HG03521 (cell line): ENCODE measurements at regions not wholly inside any gene's neighbourhood (a gene's known extent, or its start where the extent isn't known, plus 50 kb on each side); places are given as distances from the start of the nearest gene placed in this dataset.
A peak's percentile ranks its signal among the peaks of the same experiment; 100 is the strongest.

Source experiments
- ATAC-seq: cut with Tn5 transposase; IDR thresholded peaks from one replicate; pipeline ENCODE4 v1.9.1; 2021; ENCODE audit warnings: mild to moderate bottlenecking, moderate library complexity; ENCODE audit not compliant: unreplicated experiment

DNA sequence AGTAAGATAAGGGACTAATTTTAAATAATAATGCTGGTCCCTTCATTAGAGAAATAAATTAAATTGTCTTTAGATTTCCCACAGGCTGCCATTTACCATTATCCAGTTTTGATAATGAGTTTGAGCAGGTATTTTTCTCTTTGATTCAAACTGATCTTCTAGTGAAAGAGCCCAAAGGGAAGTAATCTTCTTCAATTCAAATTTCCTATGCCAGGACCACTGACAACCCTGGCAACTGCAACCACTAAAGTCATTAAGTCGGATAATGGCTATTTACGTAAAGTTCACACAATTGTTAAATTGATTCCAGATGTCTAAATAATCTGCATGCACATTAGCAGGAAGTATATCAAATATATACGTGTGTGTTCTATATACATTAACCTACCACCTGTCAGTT is 399.3 kb downstream of the PTPRC start:
- ATAC-seq = no peak

- no peak for ATAC-seq
Observed at GRCh38 chr1:199040076-199040905, 401.5 kb downstream of the PTPRC start.

DNA sequence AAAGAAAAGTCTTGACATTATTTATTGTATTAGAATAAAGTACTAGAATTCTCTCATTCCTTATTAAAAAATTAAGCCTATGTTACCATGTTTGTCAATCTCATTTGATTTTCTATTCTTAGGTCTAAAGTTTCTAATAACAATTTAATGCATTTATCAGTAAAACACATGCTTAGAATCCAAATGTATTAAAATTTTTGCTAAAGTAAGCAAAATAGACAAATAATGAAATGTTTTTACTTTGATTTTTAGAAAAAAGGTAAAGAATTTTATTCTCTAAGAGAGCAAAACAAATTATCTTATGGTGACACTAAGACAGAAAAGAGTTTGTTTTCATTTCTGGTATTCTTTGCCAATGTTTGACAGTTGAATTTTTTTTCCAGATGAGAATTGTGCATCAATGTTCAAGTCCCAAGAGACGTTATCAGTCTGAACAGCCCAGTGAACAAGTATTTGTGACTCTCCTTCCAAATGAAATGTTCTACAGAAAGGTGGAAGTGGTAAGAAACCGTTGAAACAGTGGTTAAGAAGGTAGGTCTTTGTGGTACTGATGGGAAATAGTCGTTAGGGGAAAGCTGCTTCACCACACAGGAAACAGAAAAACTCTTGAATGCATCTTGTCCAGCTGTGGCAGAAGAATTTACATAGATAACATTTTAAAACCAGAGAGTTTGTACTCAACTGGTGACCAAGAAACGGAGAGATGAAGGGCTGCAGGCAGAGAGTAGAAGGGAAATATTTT is 402.5 kb downstream of the PTPRC start:
- ATAC-seq = peak; percentile 97

DNA sequence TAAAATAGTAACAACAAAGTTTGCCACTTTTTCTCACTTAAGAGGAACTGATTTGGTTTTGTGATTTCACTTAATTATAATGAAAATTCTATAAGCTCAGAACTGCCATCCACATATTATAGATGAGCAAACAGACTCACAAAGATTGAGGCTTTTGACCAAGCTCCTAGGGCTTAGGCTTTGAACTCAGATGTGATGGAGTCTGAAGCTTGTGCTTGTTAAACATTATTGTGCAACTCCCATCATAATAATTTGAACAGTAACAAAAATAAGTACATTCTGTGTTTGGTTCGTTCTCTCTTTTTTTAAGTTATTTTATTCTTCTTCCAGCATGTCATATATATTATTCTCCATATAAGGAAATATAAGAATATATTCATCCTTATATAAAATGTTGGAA is 403.4 kb downstream of the PTPRC start:
- no peak for ATAC-seq

- no peak for ATAC-seq
Observed at GRCh38 chr1:199044191-199044590, 405.4 kb downstream of the PTPRC start.

DNA sequence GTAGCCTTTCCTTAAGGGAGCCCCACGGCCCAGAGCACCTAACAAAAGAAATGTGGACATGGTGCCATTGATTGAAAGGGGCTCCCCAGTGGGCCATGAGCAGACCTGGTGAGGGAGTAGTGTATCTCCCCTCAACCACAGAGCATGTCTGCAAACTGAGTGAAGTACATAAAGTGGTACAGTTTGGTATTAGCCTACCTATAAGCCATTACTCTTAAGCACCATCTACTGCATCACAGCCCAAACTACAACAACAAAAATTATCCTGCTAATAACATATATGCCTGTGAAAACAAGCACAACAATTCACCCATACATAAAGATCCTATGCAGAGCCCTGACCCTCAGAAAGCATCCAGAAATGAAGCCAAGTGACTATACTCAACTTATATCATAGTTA is 407.8 kb downstream of the PTPRC start:
- ATAC-seq = no peak

DNA sequence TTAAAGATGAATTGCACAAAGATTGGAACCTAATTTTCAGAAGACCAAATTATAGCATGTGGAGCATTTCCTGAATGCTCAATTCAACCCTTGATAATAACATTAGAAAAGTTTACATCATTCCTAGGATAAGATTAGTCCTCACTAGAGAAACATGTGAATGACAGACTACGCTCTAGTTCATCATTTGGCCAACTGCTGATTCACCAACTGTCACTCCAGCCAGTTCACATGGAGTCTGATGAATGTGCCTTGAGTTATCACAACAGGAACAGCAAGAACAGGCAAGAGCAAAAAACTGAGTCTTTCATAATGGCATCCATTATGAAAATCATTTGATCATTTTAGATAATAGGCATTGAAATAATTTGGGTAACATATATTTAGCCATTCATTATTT is 415.9 kb downstream of the PTPRC start:
- no peak for ATAC-seq

GRCh38 chr1:199057322-199057721 is 418.5 kb downstream of the PTPRC start:
- ATAC-seq = no peak

DNA sequence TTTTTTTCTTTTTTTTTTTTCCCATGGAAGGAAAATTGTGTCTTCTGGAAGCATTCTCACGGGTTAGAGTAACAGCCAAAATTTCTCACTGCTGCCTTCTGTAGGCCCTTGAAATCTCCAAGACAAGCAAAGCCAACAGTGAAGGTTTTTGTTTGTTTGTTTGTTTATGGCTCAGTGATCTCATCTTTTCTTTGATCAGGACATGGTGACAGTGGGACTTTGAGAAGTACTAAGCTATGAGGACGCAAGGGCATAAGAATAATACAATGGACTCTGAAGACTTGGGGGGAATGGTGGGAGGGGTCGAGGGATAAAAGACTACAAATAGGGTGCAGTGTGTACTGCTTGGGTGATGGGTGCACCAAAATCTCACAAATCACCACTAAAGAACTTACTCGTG is 419.4 kb downstream of the PTPRC start:
- ATAC-seq = no peak

DNA sequence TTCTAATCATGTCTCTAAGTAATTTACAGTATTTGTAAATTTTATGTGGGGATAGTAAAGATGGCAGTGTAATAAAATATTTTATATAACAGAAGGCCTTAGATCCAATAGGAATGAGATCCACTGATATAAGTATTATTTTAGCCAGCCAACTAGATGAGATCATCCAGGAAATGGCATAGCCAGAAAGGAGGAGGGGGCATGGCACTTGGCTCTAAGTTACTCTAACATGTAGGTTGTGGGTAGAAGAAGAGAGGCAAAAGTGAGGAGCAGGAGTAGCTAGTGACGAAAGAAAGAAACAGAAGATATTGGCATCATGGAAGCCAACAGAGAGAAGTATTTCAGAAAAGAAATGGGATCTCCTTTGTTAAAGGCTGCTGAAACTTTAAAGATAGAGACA is 426.1 kb downstream of the PTPRC start:
- no peak for ATAC-seq

- ATAC-seq = peak; percentile 78
Observed at GRCh38 chr1:199067483-199067882, 428.6 kb downstream of the PTPRC start.

DNA sequence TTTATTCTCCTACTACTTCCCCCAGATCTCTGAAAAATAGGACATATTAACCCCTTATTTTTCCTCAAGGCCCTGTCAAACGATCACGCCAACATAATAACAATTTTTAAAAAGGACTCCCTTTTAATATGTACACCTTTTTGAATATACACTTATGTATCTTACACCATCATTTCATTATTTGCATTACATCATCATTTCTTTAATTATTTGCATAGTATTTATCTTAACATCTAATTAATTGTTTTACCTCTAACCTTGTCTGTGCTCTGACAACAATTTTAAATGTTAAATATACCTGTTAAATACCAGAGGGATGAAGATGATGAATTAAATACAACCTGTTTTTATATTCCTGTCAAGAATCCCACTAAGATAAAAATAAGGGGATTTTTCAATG is 432.2 kb downstream of the PTPRC start:
- ATAC-seq = no peak

DNA sequence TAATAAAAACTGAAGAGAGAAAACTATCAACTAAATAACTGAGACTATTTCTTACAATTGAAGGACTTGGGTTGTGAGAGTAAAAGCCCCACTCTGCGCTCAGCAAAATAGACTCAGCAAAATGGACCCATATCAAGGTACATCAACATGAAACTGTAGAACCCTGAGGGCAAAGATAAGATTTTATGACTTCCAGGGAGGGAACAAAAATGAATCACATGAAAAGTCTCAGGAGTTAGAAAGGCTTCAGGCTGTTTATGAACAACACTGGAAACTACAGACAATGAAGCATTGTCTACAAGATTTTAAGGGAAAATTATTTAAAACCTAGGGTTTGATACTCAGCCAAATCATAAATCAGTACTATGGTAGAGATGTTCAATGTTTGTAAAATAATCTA is 434.3 kb downstream of the PTPRC start:
- no peak for ATAC-seq

GRCh38 chr1:199075792-199076191 is 437.0 kb downstream of the PTPRC start:
- ATAC-seq = no peak

- no peak for ATAC-seq
Observed at GRCh38 chr1:199079994-199080393, 441.2 kb downstream of the PTPRC start.

DNA sequence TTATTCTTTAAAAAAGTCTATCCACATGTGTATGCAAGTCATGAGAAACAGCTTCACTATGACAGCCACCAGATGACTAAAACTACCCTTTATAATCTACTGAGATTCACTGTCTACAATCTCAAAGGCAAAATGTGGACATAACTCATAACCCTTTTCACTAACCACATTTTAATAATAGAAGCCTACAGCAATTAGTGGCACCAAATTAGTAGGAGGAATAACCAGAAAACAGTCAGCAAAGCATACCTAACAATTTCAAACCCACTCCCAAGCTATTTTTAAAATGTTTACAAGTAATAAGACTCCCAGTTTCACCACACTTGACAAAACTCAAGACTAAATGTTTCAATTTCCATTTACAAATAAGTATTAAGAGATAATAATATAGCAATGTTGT is 442.9 kb downstream of the PTPRC start:
- ATAC-seq = peak; percentile 69

DNA sequence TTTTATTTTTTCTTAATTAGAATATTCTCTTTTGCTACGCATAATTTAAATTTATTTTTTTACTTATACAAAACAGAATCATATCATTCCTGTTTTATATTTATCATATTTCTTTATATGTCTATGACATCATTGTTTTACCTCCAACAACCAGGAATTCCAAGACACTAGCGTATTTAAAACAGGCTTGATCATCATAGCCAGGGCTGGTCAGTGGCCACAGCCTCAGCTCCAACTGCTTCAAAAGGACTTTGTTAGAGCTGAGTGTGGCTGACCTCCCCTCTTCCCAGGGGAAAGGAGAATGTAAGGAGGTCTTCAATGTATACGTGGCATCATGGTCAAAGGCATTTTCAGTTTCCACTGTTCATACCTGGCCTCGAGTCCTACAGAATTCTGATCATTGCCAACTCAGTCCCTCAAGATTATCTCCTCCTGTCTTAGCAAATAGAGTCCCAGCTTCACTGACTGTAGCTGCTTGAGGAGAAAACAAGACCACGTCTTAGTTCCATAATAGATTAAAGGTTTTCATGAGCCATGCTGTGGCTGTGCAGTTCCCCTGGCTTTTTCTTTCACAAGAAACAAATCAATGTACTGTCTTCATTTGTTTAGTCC is 444.0 kb downstream of the PTPRC start:
- ATAC-seq = no peak

DNA sequence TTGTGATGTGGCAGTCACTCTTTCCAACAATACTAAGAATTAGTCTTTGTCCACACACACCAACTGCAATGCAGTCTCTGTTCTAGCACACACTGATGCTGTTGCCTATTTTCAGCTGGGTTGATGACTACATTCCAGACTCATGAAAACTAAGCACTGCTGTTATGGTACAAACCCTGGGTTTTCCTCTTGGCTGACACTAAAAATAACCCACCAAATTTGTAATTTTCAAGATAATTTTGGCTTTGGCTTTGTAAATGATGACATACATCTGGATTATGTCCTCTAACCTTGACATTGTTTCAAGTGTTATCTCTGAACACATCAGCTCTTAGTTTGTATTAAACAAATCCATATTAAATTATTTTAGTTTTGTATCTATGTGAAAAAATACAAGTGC is 444.8 kb downstream of the PTPRC start:
- no peak for ATAC-seq

DNA sequence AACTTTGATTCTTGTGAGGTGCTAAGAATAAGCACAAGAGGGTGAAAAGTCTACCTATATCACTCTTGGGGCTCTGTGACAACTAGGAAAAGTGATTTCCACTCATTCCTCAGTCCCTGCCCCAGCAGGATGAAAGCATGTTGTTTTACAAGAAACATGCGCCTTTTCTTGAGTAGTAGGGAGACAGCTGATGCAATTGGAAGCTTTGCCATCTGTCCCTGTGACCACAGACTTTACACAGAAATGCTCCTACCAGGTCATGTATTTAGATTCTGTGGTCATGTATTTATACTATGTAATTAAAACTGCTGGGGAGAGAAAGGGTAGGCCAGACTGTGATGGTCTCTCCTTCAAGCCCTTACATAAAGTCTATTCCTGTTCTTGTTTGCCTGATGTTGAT is 445.5 kb downstream of the PTPRC start:
- no peak for ATAC-seq

DNA sequence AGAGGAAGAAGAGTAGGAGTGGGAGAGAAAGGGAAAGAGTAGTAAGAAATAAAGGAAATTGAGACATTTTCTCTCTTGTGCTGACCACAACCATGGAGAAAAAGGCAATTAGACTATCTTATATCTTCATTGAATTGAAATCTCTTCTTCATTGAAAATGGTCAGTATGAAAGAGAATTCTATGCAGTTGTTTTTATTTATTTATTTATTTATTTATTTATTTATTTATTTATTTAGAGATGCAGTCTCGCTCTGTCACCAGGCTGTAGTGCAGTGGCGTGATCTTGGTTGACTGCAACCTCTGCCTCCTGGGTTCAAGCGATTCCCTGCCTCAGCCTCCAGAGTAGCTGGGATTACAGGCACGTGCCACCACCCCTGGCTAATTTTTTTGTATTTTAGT is 447.1 kb downstream of the PTPRC start:
- no peak for ATAC-seq

GRCh38 chr1:199087144-199087543 is 448.3 kb downstream of the PTPRC start:
- no peak for ATAC-seq
